HepG2 (cell line): ENCODE measurements at regions not wholly inside any gene's neighbourhood (a gene's known extent, or its start where the extent isn't known, plus 50 kb on each side); places are given as distances from the start of the nearest gene placed in this dataset.

Source experiments
- ATAC-seq: fragments of 200-7000 bp; cut with Tn5 transposase; 3 replicates; pipeline ENCODE4 v1.9.1; 2020; ENCODE audit warnings: mild to moderate bottlenecking, moderate library complexity
- BruUV-seq: library from RNA; stranded (reverse); fragments of 400-500 nt; replicated peaks from 2 replicates; lab custom pipeline; 2021; lab: Mats Ljungman, UMichigan
- CTCF ChIA-PET: fragments of 300-600 bp; formaldehyde crosslinking; extraction: SDS; loops from one replicate; lab custom pipeline; 2021; ENCODE audit warnings: low total read pairs, inconsistent platforms, low intra/inter-chr PET ratio; lab: Yijun Ruan, JAX
- POLR2A ChIA-PET: fragments of 350-600 bp; sonication (Branson Sonifier 250); formaldehyde crosslinking; loops from one replicate; lab custom pipeline; 2020; ENCODE audit warnings: antibody characterized with exemption, inconsistent platforms; lab: Yijun Ruan, JAX
- DNase-seq: peaks from one replicate; pipeline ENCODE4 v3.0.0-alpha.2; 2015; ENCODE audit warnings: low spot score
- FAIRE-seq: peaks from 3 replicates; lab custom pipeline; 2011; peaks lifted over from hg19 to GRCh38; lab: Jason Lieb, UNC
- H2AFZ ChIP-seq: one replicate; pipeline ENCODE4 v1.6.1; 2011; ENCODE audit warnings: low read length, inconsistent platforms
- H3K27ac ChIP-seq: fragments of 300-600 bp; 3 replicates; pipeline ENCODE4 v1.8.0; 2011; ENCODE audit warnings: mixed run types, mild to moderate bottlenecking, mixed read lengths, low read length, inconsistent platforms; ENCODE audit not compliant: insufficient read depth; ENCODE audit errors: extremely low read length
- H3K27me3 ChIP-seq, 2 experiments: fragments of 200-600 bp in 1 of 2; 2 replicates in 1 of 2; 3 replicates in 1 of 2; pipeline versions ENCODE4 v1.6.0 to v1.8.0; 2011; ENCODE audit warnings: low read length in 2 of 2, mild to moderate bottlenecking in 2 of 2, moderate library complexity in 2 of 2, inconsistent platforms in 1 of 2; ENCODE audit not compliant: insufficient read depth in 2 of 2, control insufficient read depth in 1 of 2
- H3K36me3 ChIP-seq, 2 experiments: fragments of 200-600 bp in 1 of 2; replicated peaks in 1 of 2; 2 replicates in 1 of 2; 3 replicates in 1 of 2; pipeline versions ENCODE4 v1.5.1 to v1.8.0; 2011; ENCODE audit warnings: low read length in 2 of 2, inconsistent platforms in 1 of 2; ENCODE audit not compliant: insufficient read depth in 2 of 2, control insufficient read depth in 1 of 2
- H3K4me1 ChIP-seq: 2 replicates; pipeline ENCODE4 v1.5.1; 2012; ENCODE audit warnings: low read length, inconsistent platforms; ENCODE audit not compliant: insufficient read depth
- H3K4me2 ChIP-seq: 2 replicates; pipeline ENCODE4 v1.6.0; 2011; ENCODE audit warnings: low read depth, low read length, inconsistent platforms
- H3K4me3 ChIP-seq, 3 experiments: fragments of 200-600 bp in 1 of 3; sonication (generic), shearing (Covaris generic) in 1 of 3; replicated peaks in 1 of 3; 2 replicates each; pipeline ENCODE4 v1.5.1; 2011 to 2016; ENCODE audit warnings: low read length in 3 of 3, inconsistent platforms in 2 of 3, low read depth in 2 of 3, mild to moderate bottlenecking in 2 of 3, control low read depth in 1 of 3, mixed read lengths in 1 of 3; ENCODE audit not compliant: insufficient read depth in 1 of 3
- H3K79me2 ChIP-seq: one replicate; pipeline ENCODE4 v1.6.1; 2011; ENCODE audit warnings: low read length, inconsistent platforms; ENCODE audit not compliant: insufficient read depth
- H3K9ac ChIP-seq: 2 replicates; pipeline ENCODE4 v1.6.0; 2011; ENCODE audit warnings: mild to moderate bottlenecking, low read depth, low read length, inconsistent platforms; ENCODE audit not compliant: insufficient read depth
- H3K9me3 ChIP-seq: 2 replicates; pipeline ENCODE4 v1.5.1; 2012; ENCODE audit warnings: mild to moderate bottlenecking, low read length
- H4K20me1 ChIP-seq: 2 replicates; pipeline ENCODE4 v1.6.0; 2011; ENCODE audit warnings: inconsistent platforms, mild to moderate bottlenecking, low read length, moderate library complexity; ENCODE audit not compliant: insufficient read depth
- ARHGAP35 ChIP-seq: sonication (generic); formaldehyde crosslinking; IDR thresholded peaks from 2 replicates; pipeline ENCODE4 v1.9.0; 2022; ENCODE audit warnings: mild to moderate bottlenecking, inconsistent platforms, moderate library complexity, missing genetic modification reagents, borderline replicate concordance
- ETV5 ChIP-seq: IDR thresholded peaks from 2 replicates; pipeline ENCODE4 v1.6.1; 2018; ENCODE audit warnings: missing biosample characterization, missing genetic modification reagents, inconsistent platforms, borderline replicate concordance
- FOXP1 ChIP-seq, 2 experiments: fragments of 450-650 bp in 1 of 2; IDR thresholded peaks; 2 replicates each; pipeline ENCODE4 v1.6.1; 2017 to 2018; ENCODE audit warnings: antibody characterized with exemption in 1 of 2
- GATA4 ChIP-seq: sonication (generic); IDR thresholded peaks from 2 replicates; pipeline ENCODE4 v1.6.1; 2016; ENCODE audit warnings: antibody characterized with exemption, low read depth, borderline replicate concordance
- HOXA5 ChIP-seq: sonication (generic); formaldehyde crosslinking; IDR thresholded peaks from 2 replicates; pipeline ENCODE4 v1.4.0; 2020; ENCODE audit warnings: missing genetic modification reagents
- MYC ChIP-seq: sonication (generic); formaldehyde crosslinking; IDR thresholded peaks from 2 replicates; pipeline ENCODE4 v1.9.0; 2021; ENCODE audit warnings: missing genetic modification reagents, borderline replicate concordance
- SMARCC2 ChIP-seq: fragments of 450-650 bp; IDR thresholded peaks from 2 replicates; pipeline ENCODE4 v1.6.1; 2017; ENCODE audit warnings: antibody characterized with exemption, mild to moderate bottlenecking
- SP5 ChIP-seq: IDR thresholded peaks from 2 replicates; pipeline ENCODE4 v1.6.1; 2016; ENCODE audit warnings: low read depth, borderline replicate concordance
- ZFP90 ChIP-seq: sonication (generic); formaldehyde crosslinking; IDR thresholded peaks from 2 replicates; pipeline ENCODE4 v1.8.0; 2022; ENCODE audit warnings: missing genetic modification reagents, mild to moderate bottlenecking, inconsistent platforms, borderline replicate concordance
- ZFX ChIP-seq: sonication (generic); formaldehyde crosslinking; IDR thresholded peaks from 2 replicates; pipeline ENCODE4 v1.4.0; 2020; ENCODE audit warnings: mild to moderate bottlenecking, low read depth, missing genetic modification reagents, moderate library complexity
- ZNF564 ChIP-seq: sonication (generic); formaldehyde crosslinking; IDR thresholded peaks from 2 replicates; pipeline ENCODE4 v1.8.1; 2023; ENCODE audit warnings: mild to moderate bottlenecking, missing genetic modification reagents
- ZNF891 ChIP-seq: sonication (generic); formaldehyde crosslinking; IDR thresholded peaks from 2 replicates; pipeline ENCODE4 v1.5.0; 2020; ENCODE audit warnings: mild to moderate bottlenecking, missing genetic modification reagents
- WGBS: methylation state at CpG from one replicate; pipeline ENCODE4 v1.1.6; 2017; ENCODE audit warnings: low lambda C conversion rate; 5-methylcytosine and 5-hydroxymethylcytosine counted together
- in situ Hi-C: cut with HindIII; loops from 2 replicates; pipeline ENCODE4 v1.10.0; 2017; ENCODE audit warnings: low pct_unique_long_range_greater_than_20kb; ENCODE audit not compliant: extremely low pct_ligation_motif_present
- intact Hi-C: fragments of 100-400 bp; cut with micrococcal nuclease; formaldehyde crosslinking; loops from one replicate; pipeline ENCODE4 v1.10.0; 2022; ENCODE audit not compliant: unreplicated experiment
- TF ChIP-seq, protein P1 (sequence below): IDR thresholded peaks from 2 replicates; pipeline ENCODE4 v1.6.1; 2016; ENCODE audit warnings: low read depth, borderline replicate concordance
- TF ChIP-seq, protein P2 (sequence below): sonication (generic); formaldehyde crosslinking; IDR thresholded peaks from 2 replicates; pipeline ENCODE4 v1.4.0; 2020; ENCODE audit warnings: missing genetic modification reagents
- TF ChIP-seq, protein P3 (sequence below): sonication (generic); formaldehyde crosslinking; IDR thresholded peaks from 2 replicates; pipeline ENCODE4 v1.4.0; 2020; ENCODE audit warnings: missing genetic modification reagents
- TF ChIP-seq, protein P4 (sequence below): sonication (generic); formaldehyde crosslinking; IDR thresholded peaks from 2 replicates; pipeline ENCODE4; 2020; ENCODE audit warnings: missing genetic modification reagents, mild to moderate bottlenecking, borderline replicate concordance
- TF ChIP-seq, protein P5 (sequence below): sonication (generic); formaldehyde crosslinking; IDR thresholded peaks from 2 replicates; pipeline ENCODE4 v1.4.0; 2020; ENCODE audit warnings: missing genetic modification reagents, borderline replicate concordance

DNA sequence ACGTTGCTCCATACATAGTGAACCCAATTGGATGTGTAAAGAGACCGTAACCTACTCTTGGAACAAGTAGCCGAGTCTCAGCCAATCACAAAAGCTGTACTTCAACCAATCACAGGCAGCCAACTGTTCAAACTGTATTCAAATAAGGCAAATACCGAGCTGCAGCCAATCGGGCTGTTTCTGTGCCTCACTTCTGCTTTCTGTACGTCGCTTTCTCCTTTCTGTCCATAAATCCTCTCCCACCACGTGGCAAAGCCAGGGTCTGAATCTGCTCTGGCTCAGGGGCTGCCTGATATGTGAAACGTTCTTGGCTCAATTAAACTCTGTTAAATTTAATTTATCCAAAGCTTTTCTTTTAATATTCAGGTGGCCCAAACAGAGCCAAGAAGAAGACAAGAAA lies 210.3 kb downstream of the URB2 start:
- H3K4me3 ChIP-seq, result no peak overlapping the region
- ATAC-seq, result no peak
- CTCF ChIA-PET, result no interaction called here
- H2AFZ ChIP-seq, result no peak overlapping the region
- BruUV-seq, result no TSS peak
- no peaks in the 10 kb centered on the region for H3K79me2 ChIP-seq
- H3K36me3 ChIP-seq, result no peaks in the 10 kb centered on the region
- no peak overlapping the region for H3K27ac ChIP-seq
- in situ Hi-C loops (no loop called here), intact Hi-C loops (no loop called here)
- H4K20me1 ChIP-seq, result no peaks in the 10 kb centered on the region
- H3K4me2 ChIP-seq, result no peak overlapping the region
- 36% methylated on average over 9 of the region's 9 CpGs for WGBS
- POLR2A ChIA-PET, result no interaction called here
- peaks cover 19% of the 10 kb centered on the region for H3K4me1 ChIP-seq
- no peak for FAIRE-seq
- H3K9ac ChIP-seq, result no peak overlapping the region
- H3K27me3 ChIP-seq, result peaks cover 1 to 5% of the 10 kb centered on the region in 2 experiments; a peak in 1 of 5 replicates
- DNase-seq, result no peak
- H3K9me3 ChIP-seq, result no peaks in the 10 kb centered on the region
- TF ChIP-seq SP5 (CRISPR knock-in tag), result no peak
- TF ChIP-seq FOXP1 (IDR thresholded peaks at IDR 0.05), result no peak
- no peak for TF ChIP-seq FOXP1 (CRISPR knock-in tag; IDR thresholded peaks at IDR 0.05)
- no peak for TF ChIP-seq ZFX (CRISPR knock-in tag)
- TF ChIP-seq SMARCC2, result no peak
- TF ChIP-seq, protein P1, sequence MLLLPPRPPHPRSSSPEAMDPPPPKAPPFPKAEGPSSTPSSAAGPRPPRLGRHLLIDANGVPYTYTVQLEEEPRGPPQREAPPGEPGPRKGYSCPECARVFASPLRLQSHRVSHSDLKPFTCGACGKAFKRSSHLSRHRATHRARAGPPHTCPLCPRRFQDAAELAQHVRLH (CRISPR knock-in tag), result no peak
- TF ChIP-seq GATA4, result no peak
- no peak for TF ChIP-seq ETV5 (CRISPR knock-in tag)
- TF ChIP-seq, protein P2, sequence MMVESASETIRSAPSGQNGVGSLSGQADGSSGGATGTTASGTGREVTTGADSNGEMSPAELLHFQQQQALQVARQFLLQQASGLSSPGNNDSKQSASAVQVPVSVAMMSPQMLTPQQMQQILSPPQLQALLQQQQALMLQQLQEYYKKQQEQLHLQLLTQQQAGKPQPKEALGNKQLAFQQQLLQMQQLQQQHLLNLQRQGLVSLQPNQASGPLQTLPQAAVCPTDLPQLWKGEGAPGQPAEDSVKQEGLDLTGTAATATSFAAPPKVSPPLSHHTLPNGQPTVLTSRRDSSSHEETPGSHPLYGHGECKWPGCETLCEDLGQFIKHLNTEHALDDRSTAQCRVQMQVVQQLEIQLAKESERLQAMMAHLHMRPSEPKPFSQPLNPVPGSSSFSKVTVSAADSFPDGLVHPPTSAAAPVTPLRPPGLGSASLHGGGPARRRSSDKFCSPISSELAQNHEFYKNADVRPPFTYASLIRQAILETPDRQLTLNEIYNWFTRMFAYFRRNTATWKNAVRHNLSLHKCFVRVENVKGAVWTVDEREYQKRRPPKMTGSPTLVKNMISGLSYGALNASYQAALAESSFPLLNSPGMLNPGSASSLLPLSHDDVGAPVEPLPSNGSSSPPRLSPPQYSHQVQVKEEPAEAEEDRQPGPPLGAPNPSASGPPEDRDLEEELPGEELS (CRISPR knock-in tag), result no peak
- TF ChIP-seq, protein P3, sequence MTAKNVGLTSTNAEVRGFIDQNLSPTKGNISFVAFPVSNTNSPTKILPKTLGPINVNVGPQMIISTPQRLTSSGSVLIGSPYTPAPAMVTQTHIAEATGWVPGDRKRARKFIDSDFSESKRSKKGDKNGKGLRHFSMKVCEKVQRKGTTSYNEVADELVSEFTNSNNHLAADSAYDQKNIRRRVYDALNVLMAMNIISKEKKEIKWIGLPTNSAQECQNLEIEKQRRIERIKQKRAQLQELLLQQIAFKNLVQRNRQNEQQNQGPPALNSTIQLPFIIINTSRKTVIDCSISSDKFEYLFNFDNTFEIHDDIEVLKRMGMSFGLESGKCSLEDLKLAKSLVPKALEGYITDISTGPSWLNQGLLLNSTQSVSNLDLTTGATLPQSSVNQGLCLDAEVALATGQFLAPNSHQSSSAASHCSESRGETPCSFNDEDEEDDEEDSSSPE (CRISPR knock-in tag), result no peak
- no peak for TF ChIP-seq MYC (CRISPR knock-in tag)
- TF ChIP-seq ZNF891, result no peak
- TF ChIP-seq HOXA5 (CRISPR knock-in tag), result no peak
- TF ChIP-seq, protein P4, sequence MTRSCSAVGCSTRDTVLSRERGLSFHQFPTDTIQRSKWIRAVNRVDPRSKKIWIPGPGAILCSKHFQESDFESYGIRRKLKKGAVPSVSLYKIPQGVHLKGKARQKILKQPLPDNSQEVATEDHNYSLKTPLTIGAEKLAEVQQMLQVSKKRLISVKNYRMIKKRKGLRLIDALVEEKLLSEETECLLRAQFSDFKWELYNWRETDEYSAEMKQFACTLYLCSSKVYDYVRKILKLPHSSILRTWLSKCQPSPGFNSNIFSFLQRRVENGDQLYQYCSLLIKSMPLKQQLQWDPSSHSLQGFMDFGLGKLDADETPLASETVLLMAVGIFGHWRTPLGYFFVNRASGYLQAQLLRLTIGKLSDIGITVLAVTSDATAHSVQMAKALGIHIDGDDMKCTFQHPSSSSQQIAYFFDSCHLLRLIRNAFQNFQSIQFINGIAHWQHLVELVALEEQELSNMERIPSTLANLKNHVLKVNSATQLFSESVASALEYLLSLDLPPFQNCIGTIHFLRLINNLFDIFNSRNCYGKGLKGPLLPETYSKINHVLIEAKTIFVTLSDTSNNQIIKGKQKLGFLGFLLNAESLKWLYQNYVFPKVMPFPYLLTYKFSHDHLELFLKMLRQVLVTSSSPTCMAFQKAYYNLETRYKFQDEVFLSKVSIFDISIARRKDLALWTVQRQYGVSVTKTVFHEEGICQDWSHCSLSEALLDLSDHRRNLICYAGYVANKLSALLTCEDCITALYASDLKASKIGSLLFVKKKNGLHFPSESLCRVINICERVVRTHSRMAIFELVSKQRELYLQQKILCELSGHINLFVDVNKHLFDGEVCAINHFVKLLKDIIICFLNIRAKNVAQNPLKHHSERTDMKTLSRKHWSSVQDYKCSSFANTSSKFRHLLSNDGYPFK (CRISPR knock-in tag), result no peak
- TF ChIP-seq, protein P5, sequence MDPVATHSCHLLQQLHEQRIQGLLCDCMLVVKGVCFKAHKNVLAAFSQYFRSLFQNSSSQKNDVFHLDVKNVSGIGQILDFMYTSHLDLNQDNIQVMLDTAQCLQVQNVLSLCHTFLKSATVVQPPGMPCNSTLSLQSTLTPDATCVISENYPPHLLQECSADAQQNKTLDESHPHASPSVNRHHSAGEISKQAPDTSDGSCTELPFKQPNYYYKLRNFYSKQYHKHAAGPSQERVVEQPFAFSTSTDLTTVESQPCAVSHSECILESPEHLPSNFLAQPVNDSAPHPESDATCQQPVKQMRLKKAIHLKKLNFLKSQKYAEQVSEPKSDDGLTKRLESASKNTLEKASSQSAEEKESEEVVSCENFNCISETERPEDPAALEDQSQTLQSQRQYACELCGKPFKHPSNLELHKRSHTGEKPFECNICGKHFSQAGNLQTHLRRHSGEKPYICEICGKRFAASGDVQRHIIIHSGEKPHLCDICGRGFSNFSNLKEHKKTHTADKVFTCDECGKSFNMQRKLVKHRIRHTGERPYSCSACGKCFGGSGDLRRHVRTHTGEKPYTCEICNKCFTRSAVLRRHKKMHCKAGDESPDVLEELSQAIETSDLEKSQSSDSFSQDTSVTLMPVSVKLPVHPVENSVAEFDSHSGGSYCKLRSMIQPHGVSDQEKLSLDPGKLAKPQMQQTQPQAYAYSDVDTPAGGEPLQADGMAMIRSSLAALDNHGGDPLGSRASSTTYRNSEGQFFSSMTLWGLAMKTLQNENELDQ (CRISPR knock-in tag), result no peak
- no peak for TF ChIP-seq ZFP90
- TF ChIP-seq ZNF564 (CRISPR knock-in tag), result no peak
- no peak for TF ChIP-seq ARHGAP35
